Activated CD4-positive, alpha-beta T cell treated with anti-CD3 and anti-CD28 coated beads, Interleukin-2, amount 50 U/mL, for 24 hours (primary cell): ENCODE measurements at regions not wholly inside any gene's neighbourhood (a gene's known extent, or its start where the extent isn't known, plus 50 kb on each side); places are given as distances from the start of the nearest gene placed in this dataset.
"Not testable (repeated sequence)": the region's sequence is repeated elsewhere in the genome, so short reads cannot be mapped to it uniquely, and the experiment has no call there.

ENCODE experiments used
- DNase-seq, 2 donors: peaks; one replicate each; pipeline ENCODE4 v3.0.0-alpha.2; 2020; ENCODE audit warnings: low read depth in 1 of 2, low spot score in 1 of 2

DNA sequence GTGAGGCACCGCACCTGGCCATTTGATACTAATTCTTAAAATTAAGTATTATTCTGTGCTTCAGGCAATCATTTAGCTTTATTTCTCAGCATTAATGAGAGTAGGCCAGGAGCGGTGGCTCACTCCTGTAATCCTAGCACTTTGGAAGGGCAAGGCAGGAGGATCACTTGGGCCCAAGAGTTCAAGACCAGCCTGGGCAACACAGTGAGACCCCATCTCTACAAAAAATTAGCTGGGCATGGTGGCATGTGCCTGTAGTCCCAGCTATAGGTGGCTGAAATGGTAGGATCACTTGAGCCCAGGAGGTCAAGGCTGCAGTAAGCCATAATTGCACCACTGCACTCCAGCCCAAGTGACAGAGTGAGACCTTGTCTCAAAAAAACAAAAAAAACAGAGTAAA, 195.3 kb upstream of the SEMA6A start:
- not testable (repeated sequence) for DNase-seq

DNA sequence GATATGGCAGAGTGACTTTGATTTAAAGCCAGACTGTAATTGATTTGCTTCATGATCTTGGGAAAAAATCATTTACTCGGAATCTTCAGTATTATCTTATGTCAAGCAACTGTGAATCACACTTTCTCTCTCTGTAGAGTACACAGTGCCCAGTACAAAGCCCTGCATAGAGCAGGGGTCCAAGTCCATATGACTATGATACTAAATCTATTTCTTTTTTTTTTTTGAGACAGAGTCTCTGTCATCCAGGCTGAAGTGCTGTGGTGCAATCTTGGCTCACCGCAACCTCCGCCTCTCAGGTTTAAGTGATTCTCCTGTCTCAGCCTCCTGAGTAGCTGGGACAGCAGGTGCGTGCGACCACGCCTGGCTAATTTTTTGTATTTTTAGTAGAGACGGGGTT, 194.8 kb upstream of the SEMA6A start:
- DNase-seq = no peak

GRCh38 chr5:116766470-116766947, 191.9 kb upstream of the SEMA6A start:
- DNase-seq = no peak

DNA sequence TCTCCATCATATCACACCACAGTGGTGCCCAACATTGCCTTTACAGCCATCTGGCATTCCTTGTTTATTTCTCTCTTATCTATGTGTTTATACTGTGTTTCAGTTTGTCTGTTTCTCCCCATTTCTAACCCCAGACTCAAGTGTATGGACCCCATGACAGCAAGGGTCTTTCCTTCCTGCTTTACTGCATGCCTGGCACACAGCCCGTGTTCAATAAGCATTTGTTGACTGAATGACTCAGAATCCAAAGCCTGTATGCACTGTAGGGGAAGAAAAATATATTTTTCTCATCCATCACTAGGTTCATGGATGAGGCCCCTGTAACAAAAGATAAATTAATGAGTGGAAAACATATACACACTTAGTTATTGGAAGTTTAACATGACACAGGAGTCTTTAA, 190.8 kb upstream of the SEMA6A start:
- DNase-seq = no peak

- no peak for DNase-seq
Observed at GRCh38 chr5:116764941-116765340, 190.3 kb upstream of the SEMA6A start.

- no peak for DNase-seq
Observed at GRCh38 chr5:116763987-116764866, 189.6 kb upstream of the SEMA6A start.

GRCh38 chr5:116759860-116760640, 185.4 kb upstream of the SEMA6A start:
- DNase-seq = no peak

GRCh38 chr5:116757326-116757725, 182.7 kb upstream of the SEMA6A start:
- DNase-seq = no peak

DNA sequence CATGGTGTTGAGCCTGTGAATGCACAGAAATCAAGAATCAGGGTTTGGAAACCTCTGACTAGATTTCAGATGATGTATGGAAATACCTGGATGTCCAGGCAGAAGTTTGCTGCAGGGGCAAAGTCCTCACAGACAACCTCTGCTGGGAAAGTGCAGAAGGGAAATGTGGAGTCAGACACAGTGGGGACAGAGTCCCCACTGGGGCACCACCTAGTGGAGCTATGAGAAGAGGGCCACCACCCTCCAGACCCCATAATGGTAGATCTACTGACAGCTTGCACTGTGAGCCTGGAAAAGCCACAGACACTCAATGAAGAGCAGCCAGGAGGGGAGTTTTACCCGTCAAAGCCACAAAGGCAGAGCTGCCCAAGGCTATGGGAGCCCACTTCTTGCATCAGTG, 181.9 kb upstream of the SEMA6A start:
- DNase-seq = no peak

DNA sequence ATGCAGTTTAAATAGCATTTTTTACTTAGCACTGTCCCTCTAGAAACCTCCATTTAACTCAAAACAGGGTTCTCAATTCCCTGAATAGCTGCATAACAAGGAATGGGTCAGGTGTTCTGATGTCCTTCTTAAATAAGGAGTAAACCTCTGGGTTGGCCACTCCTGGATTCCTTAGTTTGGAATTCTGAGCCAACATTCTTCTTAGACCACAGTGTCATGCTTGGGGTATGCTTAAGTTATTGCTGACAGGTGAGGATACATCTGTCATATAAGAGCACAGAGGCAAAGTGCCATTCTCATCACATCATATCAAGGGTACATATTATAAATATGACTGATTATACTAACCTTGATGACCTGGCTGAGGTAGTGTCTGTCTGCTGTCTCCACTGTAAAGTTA, 179.9 kb upstream of the SEMA6A start:
- no peak for DNase-seq

GRCh38 chr5:116751684-116752083, 177.1 kb upstream of the SEMA6A start:
- no peak for DNase-seq

GRCh38 chr5:116750631-116751580, 176.3 kb upstream of the SEMA6A start:
- DNase-seq = no peak

DNA sequence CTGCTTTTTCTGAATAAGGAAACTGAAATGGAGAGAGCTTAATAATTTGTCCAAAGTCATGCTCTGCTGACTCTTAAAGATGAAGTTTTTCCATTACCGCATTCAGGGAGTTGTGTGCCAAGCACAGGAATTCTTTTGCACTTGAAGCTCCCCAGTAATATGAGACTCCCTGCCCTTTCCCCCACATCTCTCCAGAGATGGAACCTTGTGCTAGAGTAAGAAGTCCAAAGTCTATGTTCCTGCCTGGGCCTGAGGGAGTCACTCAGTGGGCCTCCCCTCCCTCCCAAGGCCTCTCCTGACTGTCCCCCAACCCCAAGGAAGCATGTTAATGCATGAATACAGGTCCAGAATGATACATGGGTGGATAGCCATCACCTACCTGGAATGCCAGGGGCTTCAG, 173.3 kb upstream of the SEMA6A start:
- DNase-seq = no peak

DNA sequence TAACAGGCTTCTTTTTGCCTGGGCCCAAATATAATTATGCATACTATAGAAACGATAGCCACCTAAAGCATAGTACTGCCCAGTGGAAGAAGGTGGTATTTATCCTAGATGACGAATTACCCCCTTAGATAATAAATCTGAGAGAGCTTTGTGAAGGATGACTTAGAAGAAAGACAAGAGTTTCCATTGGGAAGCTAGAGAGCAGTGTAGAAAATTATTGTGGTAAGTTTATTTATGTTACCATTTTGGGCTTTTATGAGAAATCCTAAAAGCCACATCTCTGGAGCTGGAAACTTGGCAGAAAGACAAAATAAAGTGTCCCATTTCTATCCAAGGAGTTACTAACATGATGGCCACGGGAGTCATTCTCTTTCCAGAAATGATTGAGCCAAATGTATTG, 172.0 kb upstream of the SEMA6A start:
- no peak for DNase-seq

DNA sequence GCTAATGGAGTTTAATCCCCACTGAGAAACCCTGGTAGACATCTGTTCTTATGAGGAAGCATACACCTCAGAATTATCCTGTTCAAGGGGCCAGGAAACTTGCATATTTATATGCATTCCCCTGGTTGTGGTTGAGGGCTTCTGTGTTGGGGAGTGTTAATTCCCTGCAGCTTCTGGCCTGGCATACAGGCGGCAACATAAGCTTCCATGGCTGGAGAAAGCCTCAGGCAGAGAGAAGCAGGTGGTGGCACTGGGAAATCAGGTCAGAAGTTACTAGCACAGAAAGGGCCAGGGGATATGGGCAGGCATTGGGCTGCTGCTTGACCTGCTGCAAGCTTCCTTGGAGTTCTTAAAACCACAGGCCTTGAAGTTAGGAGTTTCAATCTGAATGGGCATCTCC, 166.1 kb upstream of the SEMA6A start:
- DNase-seq = no peak

DNA sequence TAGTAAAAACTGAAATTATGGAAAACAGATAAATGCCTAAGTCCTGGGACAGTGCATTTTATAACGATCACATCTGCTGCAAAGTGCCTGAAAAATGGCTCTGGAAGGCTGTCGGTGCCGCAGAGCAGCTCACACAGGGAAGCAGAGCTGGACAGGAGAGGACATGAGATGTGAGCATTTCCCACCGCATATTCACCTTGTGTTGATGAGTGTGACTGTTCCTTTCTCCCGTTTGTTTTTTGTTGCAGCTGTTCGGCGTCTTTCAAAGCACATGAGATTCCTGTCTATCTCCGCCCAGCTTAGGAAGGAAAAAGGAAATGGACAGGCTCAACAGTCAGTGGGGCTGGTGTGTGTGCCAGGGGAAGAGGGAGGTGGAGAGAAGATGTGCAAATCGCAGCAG, 164.9 kb upstream of the SEMA6A start:
- DNase-seq = no peak

- no peak for DNase-seq
Observed at GRCh38 chr5:116738615-116739261, 164.1 kb upstream of the SEMA6A start.

GRCh38 chr5:116738239-116738614, 163.6 kb upstream of the SEMA6A start:
- DNase-seq = no peak

DNA sequence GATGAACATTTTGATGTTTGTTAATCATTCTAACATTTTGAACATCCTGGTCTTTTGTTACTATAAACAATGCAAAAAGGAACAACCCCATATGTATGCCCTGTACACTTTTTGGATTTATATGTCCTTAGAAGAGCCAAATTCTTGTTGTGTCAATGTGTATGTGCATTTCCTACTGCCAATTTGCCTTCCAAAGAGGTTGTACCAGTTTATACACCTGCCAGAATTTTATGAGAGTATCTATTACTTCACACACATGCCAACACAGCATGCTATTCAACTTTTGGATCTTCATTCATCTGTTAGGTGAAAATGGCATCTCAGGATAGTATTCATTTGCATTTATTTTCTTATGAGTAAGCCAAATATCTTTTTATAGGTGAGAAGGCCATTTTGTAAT, 162.0 kb upstream of the SEMA6A start:
- no peak for DNase-seq
